Right lobe of liver (tissue), 4 donors: ENCODE measurements at regions not wholly inside any gene's neighbourhood (a gene's known extent, or its start where the extent isn't known, plus 50 kb on each side); places are given as distances from the start of the nearest gene placed in this dataset.

Source experiments
- CTCF ChIP-seq, 4 donors: fragments of 200-600 bp in 3 of 4; fragments of 450-650 bp in 1 of 4; IDR thresholded peaks; one replicate each; pipeline versions ENCODE4 v1.5.1 to v1.8.0; 2016 to 2022; ENCODE audit warnings: antibody characterized with exemption in 4 of 4, mild to moderate bottlenecking in 2 of 4
- POLR2A ChIP-seq: fragments of 450-650 bp; IDR thresholded peaks from one replicate; pipeline ENCODE4 v1.6.1; 2017; ENCODE audit warnings: antibody characterized with exemption, mild to moderate bottlenecking
- donor health status: DM: no; HTN: no; CAD: no.
- donor health status: DM: no; HTN: no; CAD: no.
- donor health status: DM: no; HTN: yes; CAD: no.

DNA sequence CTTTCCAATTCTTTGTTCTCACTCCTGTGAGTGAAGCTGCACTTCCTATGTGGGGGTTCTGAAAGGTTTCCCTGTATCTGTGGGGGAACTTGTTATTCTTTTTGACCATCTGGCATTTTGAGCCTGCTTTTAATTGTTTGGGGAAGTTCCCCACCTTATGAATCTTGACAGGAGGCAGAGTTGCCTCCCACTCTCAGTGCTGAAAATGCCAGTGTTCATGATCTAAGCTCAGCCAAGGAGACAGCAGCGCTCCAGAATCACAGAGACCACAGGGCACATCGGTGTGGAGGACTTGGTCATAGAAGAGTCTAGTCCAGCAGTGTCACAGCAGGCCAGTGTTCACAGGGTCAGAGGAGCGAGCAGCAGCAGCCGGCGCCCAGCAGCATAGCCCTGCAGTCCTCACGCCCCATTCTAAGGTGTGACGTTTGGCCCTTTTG lies 63.8 kb upstream of the PRDX6 start:
- TF ChIP-seq CTCF (IDR thresholded peaks at IDR 0.05), result no peak
- no peak for TF ChIP-seq POLR2A
